ENCODE measurements at regions not wholly inside any gene's neighbourhood (a gene's known extent, or its start where the extent isn't known, plus 50 kb on each side); places are given as distances from the start of the nearest gene placed in this dataset.
"Not testable (repeated sequence)": the region's sequence is repeated elsewhere in the genome, so short reads cannot be mapped to it uniquely, and the experiment has no call there.

GRCh38 chr14:43119672-43120071 is 1387.4 kb downstream of the FSCB start:
- Mint-ChIP-seq H3K9me3 (peaks cover 11% of the 10 kb centered on the region), H3K27me3 (ENCODE audit: insufficient read depth) (no peaks in the 10 kb centered on the region), H3K36me3 (ENCODE audit: low read depth) (no peaks in the 10 kb centered on the region), H3K4me3 (no peak overlapping the region), H3K4me1 (ENCODE audit: low read depth) (no peaks in the 10 kb centered on the region), H3K27ac (no peak overlapping the region)
- DNase-seq (ENCODE audit: low spot score) = no peak
- intact Hi-C loops (cut with micrococcal nuclease) = no loop called here

DNA sequence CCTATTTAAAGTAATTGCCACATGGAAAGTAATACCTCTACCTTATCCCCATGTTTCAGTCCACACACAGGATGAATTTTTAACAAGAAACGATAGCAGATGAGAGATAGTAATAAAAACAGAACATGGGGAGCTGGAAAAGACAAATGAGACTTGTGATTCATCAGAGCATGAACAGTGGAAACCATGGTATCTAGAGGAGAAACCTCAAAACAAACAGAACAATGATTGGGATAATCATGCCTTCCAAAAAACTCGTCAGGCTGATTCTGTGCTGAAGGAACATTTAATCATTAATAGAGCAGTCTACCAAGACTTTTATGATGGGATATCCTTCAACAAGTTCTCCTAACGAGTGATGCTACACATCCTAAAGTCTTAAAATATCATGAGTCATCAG is 1390.7 kb downstream of the FSCB start:
- Mint-ChIP-seq H3K4me3 (no peak overlapping the region), H3K27me3 (ENCODE audit: insufficient read depth) (no peaks in the 10 kb centered on the region), H3K4me1 (ENCODE audit: low read depth) (no peaks in the 10 kb centered on the region), H3K27ac (no peak overlapping the region), H3K9me3 (peaks cover 11% of the 10 kb centered on the region), H3K36me3 (ENCODE audit: low read depth) (no peaks in the 10 kb centered on the region)
- intact Hi-C loops (cut with micrococcal nuclease) = no loop called here
- no peak for DNase-seq (ENCODE audit: low spot score)

DNA sequence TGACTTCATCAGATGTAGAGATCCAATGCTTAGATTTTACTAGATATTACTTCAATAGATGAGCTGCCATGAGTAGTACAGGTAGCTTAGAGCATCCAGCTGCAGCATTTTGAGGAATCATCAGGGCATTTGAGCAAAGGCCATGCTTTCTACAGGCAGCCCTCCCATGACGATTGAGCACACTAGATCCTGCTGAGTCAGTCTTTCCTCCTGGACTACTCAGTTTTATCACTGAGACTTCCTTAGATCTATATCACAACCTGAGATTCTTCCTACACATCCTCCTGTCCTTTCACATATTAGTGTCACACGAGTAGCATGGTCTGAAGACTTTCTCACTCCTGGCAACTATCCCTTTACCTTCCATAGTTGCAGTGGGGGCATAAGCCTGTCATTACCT is 1401.8 kb downstream of the FSCB start:
- no peak overlapping the region for H3K27ac Mint-ChIP-seq
- intact Hi-C loops (cut with micrococcal nuclease) = no loop called here
- H3K36me3 Mint-ChIP-seq (ENCODE audit: low read depth) = no peaks in the 10 kb centered on the region
- H3K27me3 Mint-ChIP-seq (ENCODE audit: insufficient read depth) = no peaks in the 10 kb centered on the region
- no peak for DNase-seq (ENCODE audit: low spot score)
- no peak overlapping the region for H3K4me3 Mint-ChIP-seq
- peaks cover 24% of the 10 kb centered on the region for H3K9me3 Mint-ChIP-seq
- no peaks in the 10 kb centered on the region for H3K4me1 Mint-ChIP-seq (ENCODE audit: low read depth)

GRCh38 chr14:43090380-43090779 is 1416.7 kb downstream of the FSCB start:
- Mint-ChIP-seq H3K4me3 (no peak overlapping the region), H3K9me3 (peaks cover 18% of the 10 kb centered on the region), H3K4me1 (ENCODE audit: low read depth) (no peaks in the 10 kb centered on the region), H3K36me3 (ENCODE audit: low read depth) (no peaks in the 10 kb centered on the region), H3K27ac (no peak overlapping the region), H3K27me3 (ENCODE audit: insufficient read depth) (no peaks in the 10 kb centered on the region)
- no peak for DNase-seq (ENCODE audit: low spot score)
- intact Hi-C loops (cut with micrococcal nuclease) = no loop called here

GRCh38 chr14:43087666-43088065 is 1419.4 kb downstream of the FSCB start:
- intact Hi-C loops (cut with micrococcal nuclease) = no loop called here
- Mint-ChIP-seq H3K27ac (no peak overlapping the region), H3K27me3 (ENCODE audit: insufficient read depth) (no peaks in the 10 kb centered on the region), H3K36me3 (ENCODE audit: low read depth) (no peaks in the 10 kb centered on the region), H3K4me1 (ENCODE audit: low read depth) (no peaks in the 10 kb centered on the region), H3K9me3 (peaks cover 22% of the 10 kb centered on the region), H3K4me3 (no peak overlapping the region)
- no peak for DNase-seq (ENCODE audit: low spot score)

- DNase-seq (ENCODE audit: low spot score) = no peak
- H3K4me3 Mint-ChIP-seq = no peak overlapping the region
- H3K27ac Mint-ChIP-seq = no peak overlapping the region
- H3K4me1 Mint-ChIP-seq (ENCODE audit: low read depth) = no peaks in the 10 kb centered on the region
- intact Hi-C loops (cut with micrococcal nuclease) = no loop called here
- H3K36me3 Mint-ChIP-seq (ENCODE audit: low read depth) = no peaks in the 10 kb centered on the region
- no peaks in the 10 kb centered on the region for H3K27me3 Mint-ChIP-seq (ENCODE audit: insufficient read depth)
- peaks cover 16% of the 10 kb centered on the region for H3K9me3 Mint-ChIP-seq
These were observed 1421.3 kb downstream of the FSCB start for GRCh38 chr14:43085819-43086218.

- intact Hi-C loops (cut with micrococcal nuclease); H3K27ac Mint-ChIP-seq; H3K36me3 Mint-ChIP-seq (ENCODE audit: low read depth); H3K4me3 Mint-ChIP-seq; H3K4me1 Mint-ChIP-seq (ENCODE audit: low read depth); DNase-seq (ENCODE audit: low spot score); H3K27me3 Mint-ChIP-seq (ENCODE audit: insufficient read depth): not testable (repeated sequence)
- peaks cover 10% of the 10 kb centered on the region for H3K9me3 Mint-ChIP-seq
These were observed 1439.7 kb downstream of the FSCB start for GRCh38 chr14:43067372-43067771.

- intact Hi-C loops (cut with micrococcal nuclease) = no loop called here
- Mint-ChIP-seq H3K36me3 (ENCODE audit: low read depth) (no peaks in the 10 kb centered on the region), H3K4me1 (ENCODE audit: low read depth) (no peaks in the 10 kb centered on the region), H3K9me3 (peaks cover 18% of the 10 kb centered on the region), H3K27ac (no peak overlapping the region), H3K27me3 (ENCODE audit: insufficient read depth) (no peaks in the 10 kb centered on the region), H3K4me3 (no peak overlapping the region)
- DNase-seq (ENCODE audit: low spot score) = no peak
These were observed 1449.4 kb downstream of the LRFN5 start for GRCh38 chr14:43056106-43056505.

- intact Hi-C loops (cut with micrococcal nuclease) = no loop called here
- no peaks in the 10 kb centered on the region for H3K4me1 Mint-ChIP-seq (ENCODE audit: low read depth)
- DNase-seq (ENCODE audit: low spot score) = no peak
- no peaks in the 10 kb centered on the region for H3K36me3 Mint-ChIP-seq (ENCODE audit: low read depth)
- no peak overlapping the region for H3K27ac Mint-ChIP-seq
- H3K27me3 Mint-ChIP-seq (ENCODE audit: insufficient read depth) = no peaks in the 10 kb centered on the region
- H3K9me3 Mint-ChIP-seq = peaks cover 8% of the 10 kb centered on the region
- H3K4me3 Mint-ChIP-seq = no peak overlapping the region
These were observed 1446.2 kb downstream of the LRFN5 start for GRCh38 chr14:43052897-43053296.

DNA sequence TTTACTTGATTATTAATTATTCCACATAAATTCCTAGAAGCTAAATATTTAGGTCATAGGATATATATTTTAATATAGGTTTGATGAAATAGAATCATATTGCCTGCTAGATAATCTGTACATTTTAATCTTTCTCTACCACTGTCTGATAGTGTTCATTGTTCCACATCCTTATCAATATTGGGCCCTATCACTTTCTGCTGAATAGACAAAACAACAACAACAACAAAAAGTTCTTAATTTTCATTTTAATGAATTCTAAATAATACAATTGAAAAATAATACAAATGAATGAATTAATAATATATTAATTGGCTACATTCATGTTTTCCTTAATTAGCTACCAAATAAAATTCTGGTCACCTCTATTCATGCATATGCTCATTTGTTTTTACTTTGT is 1437.2 kb downstream of the LRFN5 start:
- Mint-ChIP-seq H3K27ac (no peak overlapping the region), H3K27me3 (ENCODE audit: insufficient read depth) (no peaks in the 10 kb centered on the region)

DNA sequence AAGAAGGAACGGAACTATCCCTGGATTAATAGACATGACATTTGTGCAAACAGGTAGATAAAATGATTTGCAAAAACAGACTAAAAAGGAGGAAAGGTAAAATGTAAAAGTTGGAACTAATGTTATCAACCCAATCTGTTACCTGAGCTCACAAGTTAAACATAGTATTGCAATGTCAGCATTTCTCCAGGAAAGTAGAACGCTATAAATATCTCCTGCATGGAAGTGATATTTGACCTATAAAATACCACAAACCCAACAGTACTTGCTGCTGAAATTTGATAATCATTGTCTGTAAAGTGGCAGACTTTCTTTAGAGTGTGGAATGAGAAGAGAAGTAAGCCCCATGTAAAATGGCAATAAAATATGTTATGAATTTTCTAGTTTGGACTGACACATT is 1435.7 kb downstream of the LRFN5 start:
- H3K27me3 Mint-ChIP-seq (ENCODE audit: insufficient read depth) = no peaks in the 10 kb centered on the region
- intact Hi-C loops (cut with micrococcal nuclease) = no loop called here
- H3K27ac Mint-ChIP-seq = no peak overlapping the region
- no peaks in the 10 kb centered on the region for H3K36me3 Mint-ChIP-seq (ENCODE audit: low read depth)
- peaks cover 5% of the 10 kb centered on the region for H3K9me3 Mint-ChIP-seq
- no peak overlapping the region for H3K4me3 Mint-ChIP-seq
- DNase-seq (ENCODE audit: low spot score) = no peak
- no peaks in the 10 kb centered on the region for H3K4me1 Mint-ChIP-seq (ENCODE audit: low read depth)

More for the DNA sequence above, 1437.2 kb downstream of the LRFN5 start:
- Mint-ChIP-seq H3K36me3 (ENCODE audit: low read depth) (no peaks in the 10 kb centered on the region), H3K4me1 (ENCODE audit: low read depth) (no peaks in the 10 kb centered on the region), H3K9me3 (peaks cover 7% of the 10 kb centered on the region), H3K4me3 (no peak overlapping the region)
- no peak for DNase-seq (ENCODE audit: low spot score)
- intact Hi-C loops (cut with micrococcal nuclease) = no loop called here

DNA sequence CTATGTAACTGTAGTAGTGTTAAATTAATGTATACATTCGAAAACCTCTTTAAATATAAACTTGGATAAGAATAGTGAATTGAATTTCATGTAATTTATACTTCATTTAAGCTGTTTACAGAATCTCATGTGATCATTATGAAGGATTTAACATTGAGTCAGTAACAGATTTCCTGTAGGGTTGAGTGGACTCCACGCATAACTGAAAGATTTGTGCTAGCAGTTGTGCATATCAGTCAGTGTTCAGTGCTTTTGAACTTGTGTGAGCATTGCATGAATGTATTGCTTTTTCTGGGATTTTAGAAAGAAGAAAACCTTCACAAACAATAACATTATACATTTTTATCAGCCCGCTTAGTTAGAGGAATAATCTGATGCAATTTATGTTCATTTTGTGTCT is 1435.3 kb downstream of the LRFN5 start:
- H3K27ac Mint-ChIP-seq = no peak overlapping the region
- no peak for DNase-seq (ENCODE audit: low spot score)
- H3K4me3 Mint-ChIP-seq = no peak overlapping the region

GRCh38 chr14:43041207-43041606 is 1434.5 kb downstream of the LRFN5 start:
- H3K27me3 Mint-ChIP-seq (ENCODE audit: insufficient read depth) = no peaks in the 10 kb centered on the region
- H3K4me1 Mint-ChIP-seq (ENCODE audit: low read depth) = no peaks in the 10 kb centered on the region
- intact Hi-C loops (cut with micrococcal nuclease) = no loop called here
- no peak overlapping the region for H3K4me3 Mint-ChIP-seq
- DNase-seq (ENCODE audit: low spot score) = no peak
- no peak overlapping the region for H3K27ac Mint-ChIP-seq
- peaks cover 3% of the 10 kb centered on the region for H3K9me3 Mint-ChIP-seq
- H3K36me3 Mint-ChIP-seq (ENCODE audit: low read depth) = no peaks in the 10 kb centered on the region

More for the DNA sequence above, 1435.3 kb downstream of the LRFN5 start:
- no peaks in the 10 kb centered on the region for H3K27me3 Mint-ChIP-seq (ENCODE audit: insufficient read depth)
- intact Hi-C loops (cut with micrococcal nuclease) = no loop called here
- peaks cover 3% of the 10 kb centered on the region for H3K9me3 Mint-ChIP-seq
- H3K36me3 Mint-ChIP-seq (ENCODE audit: low read depth) = no peaks in the 10 kb centered on the region
- H3K4me1 Mint-ChIP-seq (ENCODE audit: low read depth) = no peaks in the 10 kb centered on the region

GRCh38 chr14:43039881-43040280 is 1433.2 kb downstream of the LRFN5 start:
- no peak for DNase-seq (ENCODE audit: low spot score)
- no peak overlapping the region for H3K27ac Mint-ChIP-seq
- no peak overlapping the region for H3K4me3 Mint-ChIP-seq
- H3K4me1 Mint-ChIP-seq (ENCODE audit: low read depth) = no peaks in the 10 kb centered on the region
- H3K36me3 Mint-ChIP-seq (ENCODE audit: low read depth) = no peaks in the 10 kb centered on the region
- no peaks in the 10 kb centered on the region for H3K27me3 Mint-ChIP-seq (ENCODE audit: insufficient read depth)
- H3K9me3 Mint-ChIP-seq = peaks cover 3% of the 10 kb centered on the region
- intact Hi-C loops (cut with micrococcal nuclease) = no loop called here
